ENCODE measurements at regions not wholly inside any gene's neighbourhood (a gene's known extent, or its start where the extent isn't known, plus 50 kb on each side); places are given as distances from the start of the nearest gene placed in this dataset.

DNA sequence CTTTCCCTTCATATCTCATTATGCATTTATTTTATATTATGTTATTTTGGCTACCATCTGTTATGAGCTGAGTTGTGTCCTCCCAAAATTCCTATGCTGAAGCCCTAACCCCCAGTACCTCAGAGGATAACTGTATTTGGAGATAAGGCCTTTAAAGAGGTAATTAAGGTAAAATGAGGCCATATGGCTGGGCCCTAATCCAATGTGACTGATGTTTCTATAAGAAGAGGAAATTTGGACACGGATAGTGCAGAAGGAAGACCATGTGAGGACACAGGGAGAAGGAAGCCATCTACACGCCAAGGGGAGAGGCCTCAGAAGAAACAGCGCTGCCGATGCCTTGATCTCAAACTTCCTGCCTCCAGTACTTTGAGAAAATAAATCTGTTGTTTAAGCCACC lies 557.7 kb upstream of the CDH5 start:
- TF ChIP-seq GATA2 (IDR thresholded peaks at IDR 0.05; ENCODE audit: low read depth, low read length) (no peak), GATA3 (IDR thresholded peaks at IDR 0.05; ENCODE audit: low read depth, low read length) (no peak)
